ENCODE measurements at regions not wholly inside any gene's neighbourhood (a gene's known extent, or its start where the extent isn't known, plus 50 kb on each side); places are given as distances from the start of the nearest gene placed in this dataset.
"Not testable (repeated sequence)": the region's sequence is repeated elsewhere in the genome, so short reads cannot be mapped to it uniquely, and the experiment has no call there.

DNA sequence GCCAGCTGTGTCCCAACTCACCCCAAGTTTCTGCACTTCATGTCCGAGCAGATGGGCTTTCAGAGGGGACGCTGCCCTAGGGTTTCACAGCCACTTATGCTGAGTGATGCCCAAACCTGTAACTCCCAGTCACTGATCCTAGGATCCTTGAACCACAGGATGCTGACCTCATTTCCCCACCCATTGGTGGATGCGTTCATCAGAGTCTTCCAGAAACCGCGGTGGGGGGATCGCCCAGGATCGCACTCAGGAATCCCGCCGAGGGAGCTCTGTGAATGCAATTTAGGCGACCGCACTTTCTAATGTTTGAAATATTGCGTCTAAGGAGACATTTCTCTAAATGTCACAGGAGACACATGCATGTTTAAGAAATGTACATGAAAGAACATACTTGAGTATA, 212.3 kb upstream of the IRX4 start:
- TF ChIP-seq, protein P1, sequence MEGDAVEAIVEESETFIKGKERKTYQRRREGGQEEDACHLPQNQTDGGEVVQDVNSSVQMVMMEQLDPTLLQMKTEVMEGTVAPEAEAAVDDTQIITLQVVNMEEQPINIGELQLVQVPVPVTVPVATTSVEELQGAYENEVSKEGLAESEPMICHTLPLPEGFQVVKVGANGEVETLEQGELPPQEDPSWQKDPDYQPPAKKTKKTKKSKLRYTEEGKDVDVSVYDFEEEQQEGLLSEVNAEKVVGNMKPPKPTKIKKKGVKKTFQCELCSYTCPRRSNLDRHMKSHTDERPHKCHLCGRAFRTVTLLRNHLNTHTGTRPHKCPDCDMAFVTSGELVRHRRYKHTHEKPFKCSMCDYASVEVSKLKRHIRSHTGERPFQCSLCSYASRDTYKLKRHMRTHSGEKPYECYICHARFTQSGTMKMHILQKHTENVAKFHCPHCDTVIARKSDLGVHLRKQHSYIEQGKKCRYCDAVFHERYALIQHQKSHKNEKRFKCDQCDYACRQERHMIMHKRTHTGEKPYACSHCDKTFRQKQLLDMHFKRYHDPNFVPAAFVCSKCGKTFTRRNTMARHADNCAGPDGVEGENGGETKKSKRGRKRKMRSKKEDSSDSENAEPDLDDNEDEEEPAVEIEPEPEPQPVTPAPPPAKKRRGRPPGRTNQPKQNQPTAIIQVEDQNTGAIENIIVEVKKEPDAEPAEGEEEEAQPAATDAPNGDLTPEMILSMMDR (IDR thresholded peaks at IDR 0.05; ENCODE audit: low read depth, low read length), result no peak
- no peak for DNase-seq (ENCODE audit: extremely low read depth, low read depth)

DNA sequence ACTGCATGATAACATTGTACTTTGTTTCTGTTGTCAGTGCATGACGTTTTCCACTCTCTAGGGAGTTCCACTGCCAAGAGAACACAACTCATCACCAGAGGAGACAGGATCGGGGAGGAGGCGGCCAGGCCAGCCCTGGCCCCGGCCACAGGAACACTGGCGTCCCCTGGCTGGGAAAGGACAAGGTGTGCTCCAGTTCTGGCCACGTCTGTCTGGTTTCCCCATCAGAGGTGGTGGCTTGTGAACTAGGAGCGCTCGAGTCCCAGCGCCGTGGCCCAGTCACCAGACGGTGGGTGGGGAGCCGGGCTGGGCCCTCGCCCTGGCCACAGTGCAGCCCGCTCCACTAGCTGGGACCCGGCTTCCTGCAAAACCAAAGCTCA, 211.9 kb upstream of the IRX4 start:
- DNase-seq (ENCODE audit: extremely low read depth, low read depth), result no peak
- TF ChIP-seq, protein P1 (IDR thresholded peaks at IDR 0.05; ENCODE audit: low read depth, low read length), result no peak

DNA sequence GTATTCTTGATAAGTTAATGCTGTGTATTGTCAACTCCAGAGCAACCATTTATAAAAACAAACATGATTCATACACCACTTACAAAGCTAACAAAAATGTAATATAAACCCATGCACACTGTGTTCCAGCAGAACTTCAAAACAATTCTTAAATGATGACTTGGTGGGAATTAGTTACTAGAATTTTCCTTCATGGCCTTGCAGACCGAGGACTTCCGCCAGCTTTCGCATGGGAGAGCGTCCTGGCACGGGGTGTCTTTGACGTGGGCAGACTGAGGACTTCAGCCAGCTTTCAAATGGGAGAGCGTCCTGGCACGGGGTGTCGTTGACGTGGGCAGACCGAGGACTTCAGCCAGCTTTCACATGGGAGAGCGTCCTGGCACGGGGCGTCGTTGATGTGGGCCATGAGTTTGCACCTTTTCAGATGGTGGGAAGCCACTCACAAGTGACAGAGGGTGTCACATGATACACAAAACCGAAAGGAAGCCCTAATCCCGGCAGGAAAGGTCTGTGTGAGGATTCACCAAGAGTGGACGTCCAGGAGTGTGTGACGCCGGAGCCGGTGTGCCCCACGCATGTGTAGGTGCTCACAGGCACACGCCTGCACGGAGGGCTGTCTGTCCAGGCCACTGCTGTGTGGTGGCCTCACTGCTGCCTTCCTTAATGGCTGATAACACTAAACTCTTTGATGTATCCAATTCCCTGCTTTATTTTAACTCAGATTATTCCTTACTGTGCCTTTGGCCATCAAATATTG, 211.3 kb upstream of the IRX4 start:
- DNase-seq (ENCODE audit: extremely low read depth, low read depth), result no peak
- TF ChIP-seq, protein P1 (IDR thresholded peaks at IDR 0.05; ENCODE audit: low read depth, low read length), result no peak

DNA sequence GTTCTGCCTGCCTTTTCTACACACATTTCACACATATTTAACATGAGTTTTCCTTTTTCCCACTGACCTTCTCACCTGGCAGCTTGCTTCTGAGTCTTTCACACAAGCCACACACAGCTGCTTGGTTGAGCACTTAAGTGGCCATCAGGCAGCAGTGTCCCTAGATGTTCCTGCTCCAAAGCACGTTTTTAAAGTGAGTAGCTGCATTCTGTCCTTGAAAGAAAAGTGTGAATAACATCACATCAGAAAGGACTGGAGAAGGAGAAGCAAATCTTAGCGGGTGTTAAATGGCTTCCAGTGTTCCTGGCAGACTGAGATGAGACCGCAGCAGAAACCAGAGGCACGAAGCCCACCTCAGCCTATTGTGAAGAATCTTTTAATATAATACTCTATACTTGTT, 209.2 kb upstream of the IRX4 start:
- TF ChIP-seq, protein P1 (IDR thresholded peaks at IDR 0.05; ENCODE audit: low read depth, low read length), result no peak
- no peak for DNase-seq (ENCODE audit: extremely low read depth, low read depth)

DNA sequence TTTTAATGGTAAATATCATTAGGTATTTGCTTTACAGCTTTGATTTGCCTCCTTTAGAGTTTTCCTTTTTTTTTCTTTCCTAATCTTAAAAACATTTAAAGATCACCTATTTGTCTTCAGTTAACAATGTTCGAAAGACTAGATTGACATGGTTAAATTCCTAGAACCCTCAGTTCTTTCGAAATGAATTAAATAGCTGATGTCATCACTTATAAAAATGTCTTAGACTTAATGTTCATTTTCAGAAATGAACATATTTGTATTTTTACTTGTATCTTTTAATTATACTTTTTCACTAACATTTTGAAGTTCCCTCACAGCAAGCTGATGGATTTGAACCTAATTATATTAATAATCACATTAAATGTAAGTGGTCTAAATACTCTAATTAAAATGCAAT, 205.3 kb upstream of the IRX4 start:
- DNase-seq (ENCODE audit: extremely low read depth, low read depth), result no peak
- TF ChIP-seq, protein P1 (IDR thresholded peaks at IDR 0.05; ENCODE audit: low read depth, low read length), result no peak

DNA sequence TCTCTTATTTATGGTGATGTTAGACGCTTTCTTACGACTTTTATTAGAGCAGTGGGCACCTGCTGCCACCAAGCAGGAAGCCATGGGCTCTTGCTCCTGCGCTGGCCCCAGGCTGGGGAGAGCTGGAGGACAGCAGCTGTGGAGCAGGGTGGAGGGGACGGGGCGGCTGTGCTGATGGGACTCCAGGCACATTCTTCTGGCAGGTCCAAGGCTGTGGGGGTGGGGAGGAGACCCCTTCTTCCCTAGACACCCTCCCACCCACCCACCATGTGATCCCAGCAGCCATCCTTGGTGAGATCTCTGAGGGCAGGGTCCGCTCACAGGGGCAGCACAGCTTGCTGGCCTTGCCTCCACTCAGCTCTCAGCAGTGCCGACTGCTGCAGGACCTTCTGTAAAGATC, 192.6 kb upstream of the IRX4 start:
- no peak for DNase-seq (ENCODE audit: extremely low read depth, low read depth)

DNA sequence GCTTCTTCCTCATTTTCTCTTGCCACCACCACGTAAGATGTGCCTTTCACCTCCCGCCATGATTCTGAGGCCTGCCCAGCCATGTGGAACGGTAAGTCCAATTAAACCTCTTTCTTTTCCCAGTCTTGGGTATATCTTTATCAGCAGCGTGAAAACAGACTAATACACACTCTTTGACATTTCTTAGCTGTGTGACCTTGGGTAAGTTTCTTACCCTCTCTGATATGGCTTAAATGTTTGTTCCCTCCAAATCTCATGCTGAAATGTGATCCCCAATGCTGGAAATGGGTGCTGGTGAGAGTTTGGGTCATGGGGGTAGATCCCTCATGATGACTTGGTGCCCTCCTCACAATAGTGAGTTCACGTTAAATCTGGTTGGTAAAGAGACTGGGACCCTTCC, 188.8 kb upstream of the IRX4 start:
- TF ChIP-seq, protein P1 (IDR thresholded peaks at IDR 0.05; ENCODE audit: low read depth, low read length), result no peak
- DNase-seq (ENCODE audit: extremely low read depth, low read depth), result no peak

More for the DNA sequence above, 192.6 kb upstream of the IRX4 start:
- TF ChIP-seq, protein P1 (IDR thresholded peaks at IDR 0.05; ENCODE audit: low read depth, low read length), result no peak

DNA sequence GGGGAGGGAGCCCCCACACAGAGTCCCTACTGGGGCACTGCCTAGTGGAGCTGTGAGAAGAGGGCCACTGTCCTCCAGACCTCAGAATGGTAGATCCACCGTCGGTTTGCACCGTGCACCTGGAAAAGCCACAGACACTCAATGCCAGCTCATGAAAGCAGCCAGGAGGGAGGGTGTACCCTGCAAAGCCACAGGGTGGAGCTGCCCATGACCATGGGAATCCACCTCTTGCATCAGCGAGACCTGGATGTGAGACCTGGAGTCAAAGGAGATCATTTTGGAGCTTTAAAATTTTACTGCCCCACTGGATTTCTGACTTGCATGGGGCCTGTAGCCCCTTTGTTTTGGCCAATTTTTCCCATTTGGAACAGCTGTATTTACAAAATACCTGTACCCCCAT, 188.1 kb upstream of the IRX4 start:
- not testable (repeated sequence) for DNase-seq (ENCODE audit: extremely low read depth, low read depth)

Measured in AG09319 (cell line).